Activated T-cell treated with anti-CD3 and anti-CD28 coated beads, Interleukin-2, amount 50 U/mL, for 24 hours (primary cell): ENCODE measurements at regions not wholly inside any gene's neighbourhood (a gene's known extent, or its start where the extent isn't known, plus 50 kb on each side); places are given as distances from the start of the nearest gene placed in this dataset.

Experiments
- DNase-seq: peaks from one replicate; pipeline ENCODE4 v3.0.0-alpha.2; 2020
- H3K27ac Mint-ChIP-seq: 2 replicates; pipeline ENCODE4 v1.8.0; 2020; ENCODE audit warnings: mild to moderate bottlenecking, mixed read lengths
- H3K27me3 Mint-ChIP-seq: 2 replicates; pipeline ENCODE4 v1.8.0; 2020; ENCODE audit warnings: mixed read lengths
- H3K36me3 Mint-ChIP-seq: 2 replicates; pipeline ENCODE4 v1.8.0; 2020; ENCODE audit warnings: low read depth, mixed read lengths
- H3K4me1 Mint-ChIP-seq: 2 replicates; pipeline ENCODE4 v1.8.0; 2020; ENCODE audit warnings: low read depth, mixed read lengths
- H3K4me3 Mint-ChIP-seq: 2 replicates; pipeline ENCODE4 v1.8.0; 2020; ENCODE audit warnings: mild to moderate bottlenecking, moderate library complexity, mixed read lengths
- H3K9me3 Mint-ChIP-seq: 2 replicates; pipeline ENCODE4 v1.8.0; 2020; ENCODE audit warnings: mixed read lengths

- Mint-ChIP-seq H3K4me1 (no peaks in the 10 kb centered on the region), H3K4me3 (no peak overlapping the region), H3K9me3 (no peaks in the 10 kb centered on the region), H3K27ac (no peak overlapping the region), H3K27me3 (peaks cover 9% of the 10 kb centered on the region), H3K36me3 (no peaks in the 10 kb centered on the region)
- no peak for DNase-seq
Observed at GRCh38 chr5:174300118-174300940, 254.8 kb downstream of the NSG2 start.

GRCh38 chr5:174300941-174301761 is 255.6 kb downstream of the NSG2 start:
- Mint-ChIP-seq H3K27ac (no peak overlapping the region), H3K36me3 (no peaks in the 10 kb centered on the region), H3K9me3 (no peaks in the 10 kb centered on the region), H3K27me3 (peaks cover 9% of the 10 kb centered on the region), H3K4me3 (no peak overlapping the region), H3K4me1 (no peaks in the 10 kb centered on the region)
- DNase-seq: no peak

DNA sequence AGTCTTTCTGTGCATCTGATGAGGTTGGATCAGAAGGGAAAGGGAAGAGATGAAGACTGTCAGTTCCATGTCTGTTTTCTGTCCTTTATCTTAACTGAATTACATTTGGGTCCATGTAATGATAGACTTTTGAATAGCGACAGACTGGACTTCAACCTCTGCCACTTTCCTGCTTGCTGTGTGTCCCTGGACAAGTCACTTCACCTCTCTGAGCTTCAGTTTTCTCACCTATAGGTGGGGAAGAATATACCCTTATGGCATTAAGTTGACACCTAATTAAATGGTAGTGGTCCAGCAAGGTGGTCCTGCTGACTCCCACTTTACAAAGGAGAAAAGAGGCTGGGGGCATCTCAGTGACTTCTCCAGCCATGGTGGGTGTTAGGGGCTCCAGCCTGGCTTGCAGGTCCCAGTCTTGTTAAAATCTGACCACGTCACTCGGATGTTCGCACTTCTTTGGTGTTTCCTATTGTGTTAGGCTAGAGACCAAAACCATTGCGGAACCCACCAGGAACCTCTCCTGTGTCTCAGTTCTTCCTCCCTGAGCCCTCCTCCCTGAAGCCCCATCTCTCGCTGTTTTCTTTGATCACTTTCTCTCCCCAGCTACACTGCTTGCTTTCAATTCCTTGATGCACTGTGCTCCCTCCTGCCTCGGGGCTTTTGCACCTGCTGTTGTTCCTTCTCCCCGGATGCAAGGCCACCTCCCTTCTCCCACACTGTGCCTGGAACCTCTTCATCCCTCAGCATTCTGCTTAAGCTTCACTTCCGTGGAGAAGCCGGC is 256.5 kb downstream of the NSG2 start:
- no peaks in the 10 kb centered on the region for H3K36me3 Mint-ChIP-seq
- H3K4me1 Mint-ChIP-seq: no peaks in the 10 kb centered on the region
- no peak overlapping the region for H3K4me3 Mint-ChIP-seq
- no peak overlapping the region for H3K27ac Mint-ChIP-seq
- no peaks in the 10 kb centered on the region for H3K9me3 Mint-ChIP-seq
- peaks cover 9% of the 10 kb centered on the region for H3K27me3 Mint-ChIP-seq
- no peak for DNase-seq

GRCh38 chr5:174303035-174303434 is 257.5 kb downstream of the NSG2 start:
- Mint-ChIP-seq H3K4me1 (no peaks in the 10 kb centered on the region), H3K36me3 (no peaks in the 10 kb centered on the region), H3K27ac (no peak overlapping the region), H3K9me3 (no peaks in the 10 kb centered on the region), H3K4me3 (no peak overlapping the region), H3K27me3 (peaks cover 9% of the 10 kb centered on the region)
- no peak for DNase-seq

GRCh38 chr5:174303437-174304045 is 258.0 kb downstream of the NSG2 start:
- no peaks in the 10 kb centered on the region for H3K9me3 Mint-ChIP-seq
- peaks cover 9% of the 10 kb centered on the region for H3K27me3 Mint-ChIP-seq
- DNase-seq: no peak
- no peak overlapping the region for H3K4me3 Mint-ChIP-seq
- no peaks in the 10 kb centered on the region for H3K4me1 Mint-ChIP-seq
- no peaks in the 10 kb centered on the region for H3K36me3 Mint-ChIP-seq
- no peak overlapping the region for H3K27ac Mint-ChIP-seq

GRCh38 chr5:174305241-174305681 is 259.8 kb downstream of the NSG2 start:
- Mint-ChIP-seq H3K4me1 (no peaks in the 10 kb centered on the region), H3K27ac (no peak overlapping the region), H3K4me3 (no peak overlapping the region), H3K36me3 (no peaks in the 10 kb centered on the region), H3K27me3 (peaks cover 15% of the 10 kb centered on the region), H3K9me3 (no peaks in the 10 kb centered on the region)
- no peak for DNase-seq

GRCh38 chr5:174306345-174307030 is 261.0 kb downstream of the NSG2 start:
- Mint-ChIP-seq H3K4me1 (peaks cover 2% of the 10 kb centered on the region), H3K27me3 (peaks cover 21% of the 10 kb centered on the region), H3K9me3 (no peaks in the 10 kb centered on the region), H3K36me3 (no peaks in the 10 kb centered on the region), H3K4me3 (no peak overlapping the region), H3K27ac (no peak overlapping the region)
- no peak for DNase-seq

DNA sequence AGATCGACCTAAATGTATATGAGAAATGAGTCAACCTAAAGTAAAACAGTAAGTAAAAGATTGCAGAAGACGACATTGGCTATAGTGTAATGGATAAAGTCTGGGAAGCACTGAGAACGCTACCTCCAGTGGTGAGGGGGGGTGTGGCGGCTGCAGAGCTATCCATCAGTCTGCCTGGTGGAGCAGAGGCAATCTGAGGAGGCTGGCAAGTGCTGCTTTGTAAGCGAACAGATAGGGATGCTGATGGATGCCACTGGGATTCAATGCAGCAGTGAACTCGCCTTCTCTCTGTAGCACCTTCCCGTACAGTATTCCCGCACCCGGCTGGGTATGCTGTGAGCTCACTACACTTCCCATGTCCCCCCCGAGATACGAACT is 261.5 kb downstream of the NSG2 start:
- Mint-ChIP-seq H3K4me3 (no peak overlapping the region), H3K9me3 (no peaks in the 10 kb centered on the region), H3K27me3 (peaks cover 21% of the 10 kb centered on the region), H3K4me1 (peaks cover 2% of the 10 kb centered on the region), H3K27ac (no peak overlapping the region), H3K36me3 (no peaks in the 10 kb centered on the region)
- no peak for DNase-seq

DNA sequence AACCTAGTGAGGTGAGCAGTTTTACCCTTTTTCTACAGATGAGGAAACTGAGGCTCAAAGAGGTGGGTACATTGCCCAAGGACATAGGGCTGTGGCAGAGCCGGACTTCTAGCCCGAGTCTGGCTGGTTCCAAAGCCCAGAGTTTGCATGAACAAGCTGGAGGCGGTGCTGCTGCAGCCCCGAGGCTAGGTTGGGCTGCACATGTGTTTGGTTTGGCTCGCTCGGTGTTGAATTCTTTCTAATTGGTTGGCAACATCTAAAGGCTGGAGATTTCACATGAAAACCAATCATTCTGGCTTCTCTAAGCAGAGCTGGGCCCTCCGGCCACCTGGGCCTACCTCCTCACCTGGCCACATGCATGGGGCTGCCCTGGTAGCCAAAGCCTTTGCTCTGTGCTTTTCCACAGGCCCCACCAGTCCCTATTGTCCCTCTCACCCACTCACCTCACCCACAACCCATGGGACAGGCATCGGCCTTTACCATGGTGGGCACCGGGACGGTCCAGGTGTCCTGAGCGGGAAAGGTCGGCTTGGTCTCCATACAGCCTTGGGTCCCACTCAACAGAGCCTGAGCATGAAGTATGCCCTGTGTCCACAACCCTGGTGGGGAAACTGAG is 262.3 kb downstream of the NSG2 start:
- Mint-ChIP-seq H3K9me3 (no peaks in the 10 kb centered on the region), H3K36me3 (no peaks in the 10 kb centered on the region), H3K4me1 (peaks cover 2% of the 10 kb centered on the region), H3K27ac (no peak overlapping the region), H3K4me3 (no peak overlapping the region), H3K27me3 (peaks cover 25% of the 10 kb centered on the region)
- DNase-seq: no peak

GRCh38 chr5:174309131-174309795 is 263.8 kb downstream of the NSG2 start:
- no peak for DNase-seq
- no peaks in the 10 kb centered on the region for H3K36me3 Mint-ChIP-seq

DNA sequence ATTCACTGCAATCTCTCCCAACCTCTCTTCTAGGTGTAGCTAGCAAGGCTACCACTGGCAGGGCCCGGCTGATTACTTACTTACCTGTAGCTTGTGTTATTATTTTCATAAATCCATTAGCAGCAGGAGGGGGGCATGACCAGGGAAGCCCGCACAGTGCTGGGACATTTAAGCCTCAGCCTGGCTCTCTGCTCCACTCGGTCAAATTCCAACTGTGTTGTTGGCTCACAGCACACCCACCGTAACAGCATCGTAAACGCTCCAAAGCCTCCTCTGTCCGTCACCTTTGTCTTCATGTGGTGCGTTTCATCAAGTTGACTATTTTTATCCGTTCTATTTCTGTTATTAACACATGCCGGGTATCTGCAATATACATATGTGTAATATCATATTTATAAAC is 264.7 kb downstream of the NSG2 start:
- H3K36me3 Mint-ChIP-seq: no peaks in the 10 kb centered on the region
- H3K4me1 Mint-ChIP-seq: peaks cover 2% of the 10 kb centered on the region
- DNase-seq: no peak
- H3K9me3 Mint-ChIP-seq: no peaks in the 10 kb centered on the region
- H3K27ac Mint-ChIP-seq: no peak overlapping the region
- H3K4me3 Mint-ChIP-seq: no peak overlapping the region
- peaks cover 43% of the 10 kb centered on the region for H3K27me3 Mint-ChIP-seq

More at GRCh38 chr5:174309131-174309795, 263.8 kb downstream of the NSG2 start:
- no peaks in the 10 kb centered on the region for H3K9me3 Mint-ChIP-seq
- H3K4me3 Mint-ChIP-seq: no peak overlapping the region
- peaks cover 2% of the 10 kb centered on the region for H3K4me1 Mint-ChIP-seq
- no peak overlapping the region for H3K27ac Mint-ChIP-seq
- peaks cover 36% of the 10 kb centered on the region for H3K27me3 Mint-ChIP-seq

DNA sequence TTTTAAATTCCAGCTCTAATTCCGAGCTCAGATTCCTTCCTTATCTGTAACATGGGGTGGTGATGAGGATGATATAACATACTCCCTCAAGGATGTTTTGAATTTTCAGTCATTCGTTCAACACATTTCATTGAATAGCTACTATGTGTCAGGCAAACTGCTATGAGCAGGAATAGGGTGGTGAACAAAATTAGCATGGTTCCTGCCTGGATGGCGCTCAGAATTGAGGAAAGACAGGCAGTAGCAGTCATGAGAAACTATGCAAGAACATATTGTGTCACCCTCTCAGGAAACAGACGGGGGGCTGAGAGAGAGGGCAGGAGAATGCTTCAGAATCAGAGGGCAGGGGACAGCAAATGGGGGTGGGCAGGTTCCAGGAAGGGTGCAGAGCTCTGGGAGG is 265.2 kb downstream of the NSG2 start:
- Mint-ChIP-seq H3K27me3 (peaks cover 47% of the 10 kb centered on the region), H3K27ac (no peak overlapping the region), H3K9me3 (no peaks in the 10 kb centered on the region), H3K4me3 (no peak overlapping the region), H3K36me3 (no peaks in the 10 kb centered on the region), H3K4me1 (peaks cover 2% of the 10 kb centered on the region)
- DNase-seq: no peak

DNA sequence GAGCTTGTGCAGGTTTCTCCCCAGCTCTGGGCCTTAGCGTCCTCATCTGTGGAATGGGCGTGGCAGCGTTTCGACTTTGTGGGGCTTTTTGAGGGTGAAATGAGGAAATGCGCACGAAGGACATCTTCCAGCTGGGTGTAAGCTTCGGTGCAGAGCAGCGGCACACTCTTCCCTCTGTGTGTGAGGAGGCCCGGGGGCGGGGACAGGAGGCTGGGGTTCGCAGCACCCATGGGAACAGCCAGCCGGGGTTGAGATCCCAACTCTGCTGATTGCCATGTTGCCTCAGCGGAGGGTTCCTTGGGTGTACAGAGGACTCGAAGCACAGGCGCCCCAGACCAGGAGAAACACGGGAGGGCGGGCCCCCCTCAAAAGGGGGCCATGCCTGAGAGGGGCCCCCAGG is 265.6 kb downstream of the NSG2 start:
- Mint-ChIP-seq H3K27me3 (peaks cover 48% of the 10 kb centered on the region), H3K27ac (no peak overlapping the region), H3K36me3 (no peaks in the 10 kb centered on the region), H3K4me3 (no peak overlapping the region), H3K9me3 (no peaks in the 10 kb centered on the region), H3K4me1 (peaks cover 2% of the 10 kb centered on the region)
- no peak for DNase-seq
